ENCODE measurements at regions not wholly inside any gene's neighbourhood (a gene's known extent, or its start where the extent isn't known, plus 50 kb on each side); places are given as distances from the start of the nearest gene placed in this dataset.

DNA sequence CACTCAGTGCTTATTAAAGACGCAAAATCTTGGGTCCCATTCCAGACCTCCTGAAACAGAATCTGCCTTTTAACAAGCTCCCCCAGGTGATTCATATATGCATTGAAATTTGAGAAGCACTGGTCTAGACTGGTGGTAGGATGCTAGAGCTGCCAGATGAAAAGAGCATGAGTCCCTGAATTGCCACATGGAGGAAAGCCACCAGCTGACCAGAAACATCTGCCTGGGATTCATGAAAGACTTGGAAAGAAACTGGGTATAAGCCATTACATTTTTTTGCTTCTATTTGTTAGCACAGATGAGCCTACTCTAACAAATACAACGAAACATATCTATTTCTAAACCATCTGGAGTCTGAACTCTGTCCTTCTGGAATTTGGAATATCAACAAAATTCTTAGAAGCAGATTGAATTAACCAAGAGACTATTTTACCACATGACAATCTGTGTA, 228.9 kb downstream of the RBM43 start:
- Histone ChIP-seq H3K36me3 (ENCODE audit: control insufficient read depth, insufficient read depth, low read length) (no peaks in the 10 kb centered on the region), H3K27me3 (replicated peaks; ENCODE audit: control insufficient read depth, insufficient read depth, low read length) (no peaks in the 10 kb centered on the region), H3K4me3 (replicated peaks; ENCODE audit: low read depth, low read length) (no peak overlapping the region)
- TF ChIP-seq, protein P1, sequence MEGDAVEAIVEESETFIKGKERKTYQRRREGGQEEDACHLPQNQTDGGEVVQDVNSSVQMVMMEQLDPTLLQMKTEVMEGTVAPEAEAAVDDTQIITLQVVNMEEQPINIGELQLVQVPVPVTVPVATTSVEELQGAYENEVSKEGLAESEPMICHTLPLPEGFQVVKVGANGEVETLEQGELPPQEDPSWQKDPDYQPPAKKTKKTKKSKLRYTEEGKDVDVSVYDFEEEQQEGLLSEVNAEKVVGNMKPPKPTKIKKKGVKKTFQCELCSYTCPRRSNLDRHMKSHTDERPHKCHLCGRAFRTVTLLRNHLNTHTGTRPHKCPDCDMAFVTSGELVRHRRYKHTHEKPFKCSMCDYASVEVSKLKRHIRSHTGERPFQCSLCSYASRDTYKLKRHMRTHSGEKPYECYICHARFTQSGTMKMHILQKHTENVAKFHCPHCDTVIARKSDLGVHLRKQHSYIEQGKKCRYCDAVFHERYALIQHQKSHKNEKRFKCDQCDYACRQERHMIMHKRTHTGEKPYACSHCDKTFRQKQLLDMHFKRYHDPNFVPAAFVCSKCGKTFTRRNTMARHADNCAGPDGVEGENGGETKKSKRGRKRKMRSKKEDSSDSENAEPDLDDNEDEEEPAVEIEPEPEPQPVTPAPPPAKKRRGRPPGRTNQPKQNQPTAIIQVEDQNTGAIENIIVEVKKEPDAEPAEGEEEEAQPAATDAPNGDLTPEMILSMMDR (IDR thresholded peaks at IDR 0.05; ENCODE audit: insufficient read depth, low read length, poor library complexity, severe bottlenecking), result no peak
- DNase-seq (ENCODE audit: extremely low read depth, insufficient read length), result no peak

- no peaks in the 10 kb centered on the region for H3K36me3 ChIP-seq (ENCODE audit: control insufficient read depth, insufficient read depth, low read length)
- TF ChIP-seq, protein P1 (IDR thresholded peaks at IDR 0.05; ENCODE audit: insufficient read depth, low read length, poor library complexity, severe bottlenecking), result peak; percentile 19
- H3K4me3 ChIP-seq (replicated peaks; ENCODE audit: low read depth, low read length), result no peak overlapping the region
- no peaks in the 10 kb centered on the region for H3K27me3 ChIP-seq (replicated peaks; ENCODE audit: control insufficient read depth, insufficient read depth, low read length)
- no peak for DNase-seq (ENCODE audit: extremely low read depth, insufficient read length)
Measured at GRCh38 chr2:151030663-151031230, 230.9 kb downstream of the RBM43 start.

- H3K27me3 ChIP-seq (replicated peaks; ENCODE audit: control insufficient read depth, insufficient read depth, low read length), result no peaks in the 10 kb centered on the region
- no peaks in the 10 kb centered on the region for H3K36me3 ChIP-seq (ENCODE audit: control insufficient read depth, insufficient read depth, low read length)
- TF ChIP-seq, protein P1 (IDR thresholded peaks at IDR 0.05; ENCODE audit: insufficient read depth, low read length, poor library complexity, severe bottlenecking), result no peak
- DNase-seq (ENCODE audit: extremely low read depth, insufficient read length), result no peak
- no peak overlapping the region for H3K4me3 ChIP-seq (replicated peaks; ENCODE audit: low read depth, low read length)
Measured at GRCh38 chr2:151029406-151030157, 232.1 kb downstream of the RBM43 start.

- no peak overlapping the region for H3K4me3 ChIP-seq (replicated peaks; ENCODE audit: low read depth, low read length)
- TF ChIP-seq, protein P1 (IDR thresholded peaks at IDR 0.05; ENCODE audit: insufficient read depth, low read length, poor library complexity, severe bottlenecking), result no peak
- H3K27me3 ChIP-seq (replicated peaks; ENCODE audit: control insufficient read depth, insufficient read depth, low read length), result no peaks in the 10 kb centered on the region
- H3K36me3 ChIP-seq (ENCODE audit: control insufficient read depth, insufficient read depth, low read length), result no peaks in the 10 kb centered on the region
- no peak for DNase-seq (ENCODE audit: extremely low read depth, insufficient read length)
Measured at GRCh38 chr2:151028691-151029176, 232.9 kb downstream of the RBM43 start.

GRCh38 chr2:151027151-151027550, 234.5 kb downstream of the RBM43 start:
- no peak overlapping the region for H3K4me3 ChIP-seq (replicated peaks; ENCODE audit: low read depth, low read length)
- no peak for DNase-seq (ENCODE audit: extremely low read depth, insufficient read length)
- no peaks in the 10 kb centered on the region for H3K27me3 ChIP-seq (replicated peaks; ENCODE audit: control insufficient read depth, insufficient read depth, low read length)
- TF ChIP-seq, protein P1 (IDR thresholded peaks at IDR 0.05; ENCODE audit: insufficient read depth, low read length, poor library complexity, severe bottlenecking), result no peak
- no peaks in the 10 kb centered on the region for H3K36me3 ChIP-seq (ENCODE audit: control insufficient read depth, insufficient read depth, low read length)

Measured in GM06990 (cell line).